HEK293 (cell line): ENCODE measurements at regions not wholly inside any gene's neighbourhood (a gene's known extent, or its start where the extent isn't known, plus 50 kb on each side); places are given as distances from the start of the nearest gene placed in this dataset.

Source experiments
- CTCF ChIA-PET: fragments of 350-600 bp; formaldehyde crosslinking; extraction: SDS; loops from one replicate; lab custom pipeline; 2021; ENCODE audit warnings: antibody characterized with exemption; lab: Yijun Ruan, JAX
- POLR2A ChIA-PET: fragments of 300-600 bp; formaldehyde crosslinking; extraction: SDS; loops from one replicate; lab custom pipeline; 2020; ENCODE audit warnings: antibody characterized with exemption, inconsistent platforms; lab: Yijun Ruan, JAX
- H3K27ac ChIP-seq: fragments of 200-500 bp; sonication (Bioruptor generic); 2 replicates; pipeline ENCODE4 v1.5.1; 2014; ENCODE audit warnings: low read depth, low read length, control low read depth, inconsistent platforms; ENCODE audit errors: extremely low read depth
- H3K36me3 ChIP-seq, 2 experiments: fragments of 200-500 bp in 1 of 2; sonication (Bioruptor generic) in 1 of 2; 1 replicate in 1 of 2; 2 replicates in 1 of 2; pipeline ENCODE4 v1.5.1; 2014 to 2017; ENCODE audit warnings: inconsistent platforms in 2 of 2, low read length in 2 of 2; ENCODE audit not compliant: control insufficient read depth in 2 of 2, insufficient read depth in 1 of 2
- H3K4me1 ChIP-seq: fragments of 200-500 bp; sonication (Bioruptor generic); 2 replicates; pipeline ENCODE4 v1.5.1; 2014; ENCODE audit warnings: mild to moderate bottlenecking, low read length, inconsistent platforms; ENCODE audit not compliant: control insufficient read depth, insufficient read depth
- H3K4me3 ChIP-seq: 2 replicates; pipeline ENCODE4 v1.5.1; 2011; ENCODE audit warnings: low read depth, mild to moderate bottlenecking, control low read depth, low read length, moderate library complexity
- H3K9me3 ChIP-seq: fragments of 200-500 bp; sonication (Bioruptor generic); 2 replicates; pipeline ENCODE4 v1.5.1; 2014; ENCODE audit warnings: low read depth, low read length, inconsistent platforms; ENCODE audit not compliant: control insufficient read depth, insufficient read depth
- FEZF1 ChIP-seq: fragments of 450-650 bp; formaldehyde crosslinking; IDR thresholded peaks from 2 replicates; pipeline ENCODE4 v1.5.1; 2016; ENCODE audit warnings: missing biosample characterization, missing genetic modification characterization
- GFI1B ChIP-seq: fragments of 450-650 bp; formaldehyde crosslinking; IDR thresholded peaks from 2 replicates; pipeline ENCODE4 v1.5.1; 2016; ENCODE audit warnings: missing biosample characterization, missing genetic modification characterization
- KLF1 ChIP-seq: fragments of 450-650 bp; formaldehyde crosslinking; IDR thresholded peaks from 2 replicates; pipeline ENCODE4 v1.5.1; 2016; ENCODE audit warnings: missing biosample characterization, missing genetic modification characterization
- KLF16 ChIP-seq: fragments of 450-650 bp; formaldehyde crosslinking; IDR thresholded peaks from 2 replicates; pipeline ENCODE4 v1.5.1; 2017; ENCODE audit warnings: missing biosample characterization, missing genetic modification characterization
- KLF8 ChIP-seq: fragments of 450-650 bp; formaldehyde crosslinking; IDR thresholded peaks from 2 replicates; pipeline ENCODE4 v1.5.1; 2016; ENCODE audit warnings: missing biosample characterization, missing genetic modification characterization
- SP2 ChIP-seq: fragments of 450-650 bp; formaldehyde crosslinking; IDR thresholded peaks from 2 replicates; pipeline ENCODE4 v1.5.1; 2016; ENCODE audit warnings: missing biosample characterization, missing genetic modification characterization
- ZBTB8A ChIP-seq: fragments of 450-650 bp; formaldehyde crosslinking; IDR thresholded peaks from 2 replicates; pipeline ENCODE4 v1.5.1; 2016; ENCODE audit warnings: missing biosample characterization, missing genetic modification characterization
- ZFP69B ChIP-seq: fragments of 450-650 bp; formaldehyde crosslinking; IDR thresholded peaks from 2 replicates; pipeline ENCODE4 v1.5.1; 2016; ENCODE audit warnings: missing biosample characterization, missing genetic modification characterization
- ZNF157 ChIP-seq: fragments of 450-650 bp; formaldehyde crosslinking; IDR thresholded peaks from 2 replicates; pipeline ENCODE4 v1.5.1; 2016; ENCODE audit warnings: missing biosample characterization, missing genetic modification characterization
- ZNF16 ChIP-seq: fragments of 450-650 bp; formaldehyde crosslinking; IDR thresholded peaks from 2 replicates; pipeline ENCODE4 v1.5.1; 2016; ENCODE audit warnings: low read depth, missing biosample characterization, missing genetic modification characterization
- ZNF248 ChIP-seq: fragments of 450-650 bp; formaldehyde crosslinking; IDR thresholded peaks from 2 replicates; pipeline ENCODE4 v1.5.1; 2017; ENCODE audit warnings: missing biosample characterization, missing genetic modification characterization
- ZNF302 ChIP-seq: fragments of 450-650 bp; formaldehyde crosslinking; IDR thresholded peaks from 2 replicates; pipeline ENCODE4 v1.5.1; 2016; ENCODE audit warnings: missing biosample characterization, missing genetic modification characterization, low read depth
- ZNF501 ChIP-seq: fragments of 450-650 bp; formaldehyde crosslinking; IDR thresholded peaks from 2 replicates; pipeline ENCODE4 v1.5.1; 2016; ENCODE audit warnings: missing biosample characterization, missing genetic modification characterization
- ZNF560 ChIP-seq: fragments of 450-650 bp; formaldehyde crosslinking; IDR thresholded peaks from 2 replicates; pipeline ENCODE4 v1.5.1; 2017; ENCODE audit warnings: missing biosample characterization, missing genetic modification characterization, borderline replicate concordance
- ZNF561 ChIP-seq: fragments of 450-650 bp; IDR thresholded peaks from 2 replicates; pipeline ENCODE4 v1.5.1; 2018; ENCODE audit warnings: missing biosample characterization, missing genetic modification characterization, borderline replicate concordance
- ZNF571 ChIP-seq: fragments of 450-650 bp; formaldehyde crosslinking; IDR thresholded peaks from 2 replicates; pipeline ENCODE4 v1.5.0; 2017; ENCODE audit warnings: missing biosample characterization, missing genetic modification characterization
- ZNF621 ChIP-seq: fragments of 450-650 bp; formaldehyde crosslinking; IDR thresholded peaks from 2 replicates; pipeline ENCODE4 v1.5.1; 2017; ENCODE audit warnings: missing biosample characterization, missing genetic modification characterization
- ZNF658 ChIP-seq: fragments of 450-650 bp; formaldehyde crosslinking; IDR thresholded peaks from 2 replicates; pipeline ENCODE4; 2016; ENCODE audit warnings: missing biosample characterization, missing genetic modification characterization
- ZNF670 ChIP-seq: fragments of 450-650 bp; formaldehyde crosslinking; IDR thresholded peaks from 2 replicates; pipeline ENCODE4 v1.5.1; 2016; ENCODE audit warnings: missing biosample characterization, missing genetic modification characterization, low read depth
- ZNF747 ChIP-seq: fragments of 450-650 bp; formaldehyde crosslinking; IDR thresholded peaks from 2 replicates; pipeline ENCODE4 v1.5.1; 2016; ENCODE audit warnings: missing biosample characterization, missing genetic modification characterization
- ZNF776 ChIP-seq: fragments of 450-650 bp; formaldehyde crosslinking; IDR thresholded peaks from 2 replicates; pipeline ENCODE4 v1.5.0; 2017; ENCODE audit warnings: missing biosample characterization, missing genetic modification characterization, borderline replicate concordance
- ZNF837 ChIP-seq: fragments of 450-650 bp; formaldehyde crosslinking; IDR thresholded peaks from 2 replicates; pipeline ENCODE4 v1.5.1; 2016; ENCODE audit warnings: missing biosample characterization, missing genetic modification characterization
- TF ChIP-seq, protein P1 (sequence below): fragments of 450-650 bp; formaldehyde crosslinking; IDR thresholded peaks from 2 replicates; pipeline ENCODE4 v1.5.1; 2016; ENCODE audit warnings: missing biosample characterization, missing genetic modification characterization
- TF ChIP-seq, protein P2 (sequence below): fragments of 450-650 bp; formaldehyde crosslinking; IDR thresholded peaks from 2 replicates; pipeline ENCODE4 v1.5.1; 2016; ENCODE audit warnings: missing biosample characterization, missing genetic modification characterization
- TF ChIP-seq, protein P3 (sequence below): fragments of 450-650 bp; formaldehyde crosslinking; IDR thresholded peaks from 2 replicates; pipeline ENCODE4 v1.5.1; 2016; ENCODE audit warnings: missing biosample characterization, missing genetic modification characterization

DNA sequence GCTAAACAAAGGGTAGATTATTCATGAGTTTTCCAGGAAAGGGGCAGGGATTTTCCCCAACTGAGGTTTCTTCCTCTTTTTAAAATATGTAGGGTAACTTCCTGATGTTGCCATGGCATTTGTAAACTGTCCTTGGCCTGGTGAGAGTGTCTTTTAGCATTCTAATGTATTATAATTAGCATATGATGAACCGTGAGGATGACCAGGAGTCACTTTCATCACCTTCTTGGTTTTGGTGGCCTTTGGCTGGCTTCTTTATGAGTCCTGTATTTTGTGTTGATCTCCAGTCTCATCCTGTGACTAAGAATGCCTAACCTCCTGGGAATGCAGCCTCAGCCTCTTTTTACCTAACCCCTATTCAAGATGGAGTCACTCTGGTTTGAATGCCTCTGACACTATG lies 391.0 kb upstream of the LINC00305 start:
- no peak overlapping the region for H3K4me3 ChIP-seq
- H3K36me3 ChIP-seq: no peaks in the 10 kb centered on the region
- ChIA-PET POLR2A (no interaction called here), CTCF (no interaction called here)
- no peaks in the 10 kb centered on the region for H3K9me3 ChIP-seq
- no peak overlapping the region for H3K27ac ChIP-seq
- no peaks in the 10 kb centered on the region for H3K4me1 ChIP-seq
- TF ChIP-seq, protein P1, sequence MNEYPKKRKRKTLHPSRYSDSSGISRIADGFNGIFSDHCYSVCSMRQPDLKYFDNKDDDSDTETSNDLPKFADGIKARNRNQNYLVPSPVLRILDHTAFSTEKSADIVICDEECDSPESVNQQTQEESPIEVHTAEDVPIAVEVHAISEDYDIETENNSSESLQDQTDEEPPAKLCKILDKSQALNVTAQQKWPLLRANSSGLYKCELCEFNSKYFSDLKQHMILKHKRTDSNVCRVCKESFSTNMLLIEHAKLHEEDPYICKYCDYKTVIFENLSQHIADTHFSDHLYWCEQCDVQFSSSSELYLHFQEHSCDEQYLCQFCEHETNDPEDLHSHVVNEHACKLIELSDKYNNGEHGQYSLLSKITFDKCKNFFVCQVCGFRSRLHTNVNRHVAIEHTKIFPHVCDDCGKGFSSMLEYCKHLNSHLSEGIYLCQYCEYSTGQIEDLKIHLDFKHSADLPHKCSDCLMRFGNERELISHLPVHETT (tag by site-specific recombination): no peak
- TF ChIP-seq ZFP69B (tag by site-specific recombination) (no peak), ZNF561 (no peak), ZNF571 (tag by site-specific recombination) (no peak)
- TF ChIP-seq, protein P2, sequence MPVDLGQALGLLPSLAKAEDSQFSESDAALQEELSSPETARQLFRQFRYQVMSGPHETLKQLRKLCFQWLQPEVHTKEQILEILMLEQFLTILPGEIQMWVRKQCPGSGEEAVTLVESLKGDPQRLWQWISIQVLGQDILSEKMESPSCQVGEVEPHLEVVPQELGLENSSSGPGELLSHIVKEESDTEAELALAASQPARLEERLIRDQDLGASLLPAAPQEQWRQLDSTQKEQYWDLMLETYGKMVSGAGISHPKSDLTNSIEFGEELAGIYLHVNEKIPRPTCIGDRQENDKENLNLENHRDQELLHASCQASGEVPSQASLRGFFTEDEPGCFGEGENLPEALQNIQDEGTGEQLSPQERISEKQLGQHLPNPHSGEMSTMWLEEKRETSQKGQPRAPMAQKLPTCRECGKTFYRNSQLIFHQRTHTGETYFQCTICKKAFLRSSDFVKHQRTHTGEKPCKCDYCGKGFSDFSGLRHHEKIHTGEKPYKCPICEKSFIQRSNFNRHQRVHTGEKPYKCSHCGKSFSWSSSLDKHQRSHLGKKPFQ (tag by site-specific recombination): no peak

DNA sequence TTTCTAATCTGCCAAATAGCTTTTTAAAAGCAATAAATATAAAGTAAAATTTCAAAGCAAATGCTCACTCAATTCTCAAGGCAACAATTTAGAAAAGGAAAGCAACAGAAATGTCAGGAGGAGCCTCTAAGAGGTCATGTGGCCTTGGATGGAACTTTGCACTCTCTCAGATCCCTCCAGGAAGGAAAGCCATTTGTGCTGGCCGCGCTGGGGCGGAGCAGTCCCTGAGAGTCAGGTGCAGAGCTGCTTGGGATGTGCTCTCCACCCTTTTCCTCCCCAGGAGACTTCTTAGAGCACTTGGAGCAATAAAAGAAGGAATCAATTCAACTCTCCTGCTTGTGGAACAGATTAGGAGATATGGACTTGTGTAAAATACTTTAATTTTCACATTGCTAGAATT lies 379.8 kb upstream of the LINC00305 start:
- ChIA-PET POLR2A (no interaction called here), CTCF (interaction anchor here (0.6 kb wide), 1 partner anchor 156 kb away, joined by 3 read pairs; no protein-coding TSS in a partner anchor)
- Histone ChIP-seq H3K36me3 (no peaks in the 10 kb centered on the region), H3K4me3 (no peak overlapping the region), H3K9me3 (no peaks in the 10 kb centered on the region), H3K27ac (no peak overlapping the region), H3K4me1 (no peaks in the 10 kb centered on the region)
- no peak for TF ChIP-seq ZNF248 (tag by site-specific recombination)
- TF ChIP-seq ZNF747 (tag by site-specific recombination): no peak
- TF ChIP-seq ZNF302 (tag by site-specific recombination): no peak
- no peak for TF ChIP-seq ZNF16 (tag by site-specific recombination)
- TF ChIP-seq GFI1B (tag by site-specific recombination): no peak
- no peak for TF ChIP-seq ZBTB8A (tag by site-specific recombination)
- no peak for TF ChIP-seq KLF1 (tag by site-specific recombination)
- no peak for TF ChIP-seq KLF16 (tag by site-specific recombination)
- TF ChIP-seq ZNF621: no peak
- TF ChIP-seq ZNF560 (tag by site-specific recombination): no peak
- no peak for TF ChIP-seq ZNF157 (tag by site-specific recombination)
- TF ChIP-seq ZNF501 (tag by site-specific recombination): no peak
- TF ChIP-seq ZNF776 (tag by site-specific recombination): no peak
- no peak for TF ChIP-seq ZNF658 (tag by site-specific recombination)
- TF ChIP-seq, all 188 proteins: peak for 0

DNA sequence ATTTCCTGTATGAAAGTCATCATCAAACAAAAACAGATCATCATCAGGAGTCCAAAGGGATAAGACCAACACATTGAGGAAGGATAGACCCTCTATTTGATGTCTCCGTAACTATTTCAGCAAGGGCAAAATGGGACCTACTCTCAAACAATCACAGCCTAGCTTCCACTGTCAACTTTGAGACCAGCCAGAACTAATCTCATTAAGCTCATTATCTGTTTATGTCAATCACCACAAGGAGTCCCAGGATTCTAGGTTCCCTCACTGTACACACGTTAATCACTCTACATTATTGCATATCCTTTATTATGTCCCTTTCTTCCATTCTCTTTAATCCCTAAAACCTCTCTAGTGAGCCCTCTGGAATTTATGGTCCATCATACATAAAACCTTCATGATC lies 370.3 kb upstream of the LINC00305 start:
- ChIA-PET POLR2A (no interaction called here), CTCF (no interaction called here)
- Histone ChIP-seq H3K4me3 (no peak overlapping the region), H3K9me3 (no peaks in the 10 kb centered on the region), H3K4me1 (no peaks in the 10 kb centered on the region), H3K36me3 (no peaks in the 10 kb centered on the region), H3K27ac (no peak overlapping the region)
- TF ChIP-seq SP2 (no peak), ZNF670 (tag by site-specific recombination) (no peak), KLF8 (tag by site-specific recombination) (no peak), ZNF837 (tag by site-specific recombination) (no peak), ZNF302 (tag by site-specific recombination) (no peak), FEZF1 (tag by site-specific recombination) (no peak)
- TF ChIP-seq, protein P3, sequence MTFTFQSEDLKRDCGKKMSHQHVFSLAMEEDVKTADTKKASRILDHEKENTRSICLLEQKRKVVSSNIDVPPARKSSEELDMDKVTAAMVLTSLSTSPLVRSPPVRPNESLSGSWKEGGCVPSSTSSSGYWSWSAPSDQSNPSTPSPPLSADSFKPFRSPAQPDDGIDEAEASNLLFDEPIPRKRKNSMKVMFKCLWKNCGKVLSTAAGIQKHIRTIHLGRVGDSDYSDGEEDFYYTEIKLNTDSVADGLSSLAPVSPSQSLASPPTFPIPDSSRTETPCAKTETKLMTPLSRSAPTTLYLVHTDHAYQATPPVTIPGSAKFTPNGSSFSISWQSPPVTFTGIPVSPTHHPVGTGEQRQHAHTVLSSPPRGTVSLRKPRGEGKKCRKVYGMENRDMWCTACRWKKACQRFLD (tag by site-specific recombination): no peak
